ENCODE measurements at regions not wholly inside any gene's neighbourhood (a gene's known extent, or its start where the extent isn't known, plus 50 kb on each side); places are given as distances from the start of the nearest gene placed in this dataset.

DNA sequence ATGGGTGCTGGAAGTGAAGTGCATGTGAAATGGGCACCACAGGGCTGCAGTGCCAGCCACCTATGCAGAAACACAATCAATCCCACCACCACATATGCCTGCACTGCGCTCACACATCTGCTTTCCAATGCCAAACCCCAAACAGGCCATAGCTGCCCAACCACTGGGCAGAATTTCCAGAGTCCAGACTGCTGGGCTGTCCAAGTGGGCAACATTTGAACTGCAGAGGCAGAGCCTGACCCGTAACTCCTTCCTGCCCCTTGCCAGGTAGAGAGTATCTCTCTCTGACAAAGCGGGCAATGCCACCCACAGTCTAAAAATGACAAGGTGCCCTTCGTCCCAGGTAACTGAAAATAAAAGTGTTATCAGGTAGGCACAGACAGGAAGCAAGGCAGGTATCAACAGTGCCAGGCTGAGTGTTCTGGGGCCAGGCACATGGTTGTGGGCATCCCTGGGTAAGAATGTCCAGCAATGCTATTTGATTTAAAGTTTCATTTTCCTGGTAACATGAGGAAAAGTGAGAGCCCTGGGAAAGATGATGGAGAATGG lies 79.5 kb downstream of the FOXA2 start:
- DNase-seq = no peak

GRCh38 chr20:22503577-22503976 lies 80.8 kb downstream of the FOXA2 start:
- no peak for DNase-seq

GRCh38 chr20:22502731-22503191 lies 81.6 kb downstream of the FOXA2 start:
- DNase-seq = no peak

- no peak for DNase-seq
Observed at GRCh38 chr20:22501566-22502344, 82.6 kb downstream of the FOXA2 start.

DNA sequence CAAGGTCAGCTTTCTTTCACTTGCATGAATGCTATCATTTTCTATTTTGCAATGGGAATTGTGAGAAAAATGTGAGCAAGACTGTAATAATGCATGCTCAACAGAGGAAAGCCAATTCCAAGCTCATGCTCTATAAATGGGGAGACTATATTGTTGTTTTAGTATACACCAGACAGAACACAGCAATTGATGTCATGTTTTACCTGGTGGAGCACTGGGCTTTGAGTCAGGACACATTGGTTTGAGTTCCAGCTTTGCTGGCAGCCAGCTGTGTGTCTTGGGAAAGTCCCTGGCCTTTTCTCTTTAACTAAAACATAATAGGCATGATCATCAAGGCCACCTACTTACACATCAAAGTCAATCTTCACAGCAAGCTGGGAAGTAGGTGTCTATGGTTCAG lies 83.3 kb downstream of the FOXA2 start:
- no peak for DNase-seq

DNA sequence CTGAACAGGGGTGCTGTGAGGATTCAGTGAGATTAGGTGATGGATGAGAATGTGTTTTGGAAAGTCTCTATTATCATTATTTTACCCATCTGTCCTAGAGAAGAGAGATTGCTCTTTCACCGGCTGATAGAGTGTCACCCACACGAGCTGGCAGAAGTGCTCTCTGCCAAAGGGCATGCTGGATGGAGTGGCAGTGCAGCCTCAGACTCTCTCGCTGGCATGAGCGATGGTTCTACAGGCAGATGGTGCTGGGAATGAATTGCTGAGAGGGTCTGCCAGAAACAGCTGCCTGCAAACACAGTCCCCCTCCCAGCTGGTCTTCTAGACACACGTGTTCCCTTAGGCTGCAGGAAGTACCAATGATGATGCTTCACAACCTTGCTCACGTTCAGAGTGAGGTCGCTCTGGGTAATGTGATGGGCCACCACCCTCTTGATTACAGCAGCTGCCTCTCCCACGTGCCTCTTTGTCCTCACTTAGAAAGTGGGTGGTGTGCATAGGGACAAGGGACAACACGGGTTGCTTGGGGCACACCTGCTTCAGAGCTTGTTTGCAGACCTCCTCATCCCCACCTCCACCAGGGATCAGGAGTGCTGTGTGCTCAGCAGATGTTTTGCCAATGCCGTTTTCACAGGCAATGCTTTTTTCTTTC lies 84.7 kb downstream of the FOXA2 start:
- DNase-seq = no peak

- DNase-seq = no peak
Observed at GRCh38 chr20:22496817-22497216, 87.6 kb downstream of the FOXA2 start.

- DNase-seq = no peak
Observed at GRCh38 chr20:22495789-22496188, 88.6 kb downstream of the FOXA2 start.

DNA sequence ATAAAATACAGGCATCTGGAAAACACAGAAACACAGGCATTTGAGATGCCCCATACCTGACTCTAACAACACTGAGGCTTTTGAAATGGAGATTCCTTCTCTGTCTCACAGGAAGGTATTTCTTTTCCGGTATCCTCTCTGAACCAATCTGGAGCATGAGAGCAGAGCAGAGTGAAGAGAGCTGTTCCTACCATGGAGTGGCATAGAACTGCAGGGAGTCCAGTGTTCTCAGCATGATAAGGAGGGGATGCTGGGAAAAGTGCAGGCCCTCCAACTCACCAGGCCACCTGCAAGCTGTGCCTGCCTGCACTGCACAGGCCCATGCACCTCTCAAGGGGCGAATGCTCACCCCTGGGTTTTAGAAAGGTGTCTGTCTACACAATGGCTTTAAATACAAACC lies 89.2 kb downstream of the FOXA2 start:
- DNase-seq = no peak

GRCh38 chr20:22492497-22492896 lies 91.9 kb downstream of the FOXA2 start:
- DNase-seq = no peak

DNA sequence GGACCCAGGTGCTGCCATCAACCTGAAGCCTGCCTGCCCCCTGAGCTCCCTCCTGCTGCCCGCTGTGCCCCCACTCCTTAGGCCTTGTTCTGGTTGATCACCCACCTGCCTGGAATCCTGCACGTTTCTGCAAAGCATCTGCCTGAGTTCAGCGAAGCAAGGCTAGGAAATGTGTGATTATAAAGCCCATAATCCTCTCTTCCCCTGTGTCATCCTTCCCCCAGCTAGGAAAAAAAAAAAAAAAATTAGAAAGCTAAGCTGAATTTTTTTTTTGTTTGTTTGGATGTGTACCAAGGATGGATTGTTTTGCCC lies 93.2 kb downstream of the FOXA2 start:
- no peak for DNase-seq

- peak; percentile 3 for DNase-seq
Observed at GRCh38 chr20:22490287-22491193, 93.8 kb downstream of the FOXA2 start.

DNA sequence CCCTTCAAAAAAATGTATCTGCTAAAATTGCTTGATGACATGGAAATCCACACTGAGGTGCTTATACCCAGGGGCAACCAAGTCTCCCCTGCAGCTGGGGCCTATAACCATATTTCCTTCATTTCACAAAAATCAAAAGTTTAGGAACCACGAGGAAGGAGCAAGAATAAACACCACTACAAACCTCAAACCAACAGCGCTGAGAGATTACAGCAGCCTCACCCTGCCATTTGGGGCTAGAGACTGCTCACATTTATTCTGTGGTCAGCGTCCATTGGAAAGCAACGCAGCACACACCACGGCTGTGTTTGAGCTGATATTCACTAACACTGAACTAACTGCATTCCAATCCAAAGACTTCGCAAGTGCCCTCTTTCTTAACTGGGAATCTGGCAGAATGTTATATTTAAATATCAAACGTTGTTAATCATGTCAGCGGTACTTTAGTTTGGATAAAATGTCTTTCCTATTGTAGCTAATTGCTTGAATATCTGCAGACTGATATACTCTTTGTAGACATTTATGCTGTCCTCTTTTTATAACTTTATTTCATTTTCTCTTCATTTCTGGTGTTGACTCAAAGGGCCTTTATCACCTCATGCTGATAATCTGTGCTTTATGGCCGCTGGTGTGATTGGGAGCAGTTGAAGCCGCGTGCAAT lies 94.6 kb downstream of the FOXA2 start:
- DNase-seq = no peak

DNA sequence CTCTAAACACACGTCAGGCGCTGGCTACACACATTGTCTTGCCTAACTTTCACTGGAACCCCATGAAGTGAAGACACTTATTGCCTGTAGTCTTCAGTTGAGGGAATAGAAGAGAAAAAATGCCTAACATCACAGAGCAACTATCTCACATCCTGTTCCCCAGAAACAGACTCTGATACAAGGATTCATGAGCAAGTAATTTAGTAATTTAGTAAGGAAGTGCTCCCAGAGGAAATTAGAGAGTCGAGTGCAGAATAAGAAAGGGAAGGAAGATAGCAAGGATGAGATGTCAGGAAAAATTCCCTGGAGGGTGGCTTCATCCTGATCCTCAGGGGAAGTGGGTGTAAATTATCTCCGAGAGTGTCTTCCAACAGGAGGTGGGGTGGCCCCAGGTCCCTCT lies 104.0 kb downstream of the FOXA2 start:
- no peak for DNase-seq

DNA sequence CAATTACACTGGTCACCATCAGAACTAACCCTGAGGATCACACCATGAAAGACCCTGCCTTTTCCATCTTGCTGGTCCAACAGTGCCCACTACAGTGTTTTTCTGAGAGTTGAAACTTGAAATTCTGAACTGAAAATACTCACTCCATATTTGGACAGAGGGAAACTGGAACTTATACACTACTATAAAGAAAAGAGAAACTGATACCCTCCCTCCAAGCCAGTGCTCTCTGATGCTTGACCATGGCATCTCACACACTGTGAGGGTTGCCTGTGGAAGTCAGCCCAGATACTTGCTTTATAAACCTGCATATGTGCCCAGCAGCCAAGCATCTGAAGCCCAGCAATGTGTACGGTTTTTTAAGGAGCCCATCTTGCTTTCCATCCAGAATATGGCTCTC lies 108.7 kb downstream of the FOXA2 start:
- no peak for DNase-seq

DNA sequence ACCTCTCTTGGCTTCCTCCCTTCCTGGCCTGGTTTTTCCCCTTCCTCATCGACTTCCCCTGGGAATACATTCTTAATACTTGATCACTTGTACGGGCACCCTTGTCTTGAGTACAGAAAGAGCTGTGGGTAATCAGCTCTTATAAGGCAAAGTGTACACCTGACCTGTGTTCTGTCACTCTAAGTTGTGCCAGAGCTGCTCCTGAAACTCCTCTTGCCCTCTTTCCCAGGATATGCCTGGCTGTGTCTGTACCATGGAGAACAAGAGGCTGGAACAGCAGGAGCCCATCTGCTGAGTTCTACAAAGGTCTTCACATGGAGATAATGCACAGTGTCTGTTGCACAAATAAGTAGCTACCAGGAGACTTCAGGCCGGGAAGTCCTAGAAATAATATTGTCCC lies 110.1 kb downstream of the FOXA2 start:
- DNase-seq = no peak

DNA sequence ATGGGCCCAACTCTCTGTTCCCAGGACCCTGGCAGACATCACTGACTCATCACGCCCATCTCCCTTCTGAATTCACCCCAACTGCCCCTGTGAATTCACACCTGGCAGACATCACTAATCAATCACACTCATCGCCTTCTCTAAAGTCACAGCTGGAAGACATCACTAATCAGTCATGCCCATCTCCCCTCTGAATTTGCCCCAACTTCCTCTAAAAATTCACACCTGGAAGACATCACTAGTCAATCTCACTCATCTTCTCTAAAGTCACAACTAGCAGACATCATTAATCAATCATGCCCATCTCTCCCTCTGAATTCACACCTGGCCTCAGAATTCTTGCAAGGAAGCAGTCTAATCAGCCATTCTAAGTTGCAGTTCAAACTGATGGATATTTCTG lies 111.1 kb downstream of the FOXA2 start:
- DNase-seq = no peak

DNA sequence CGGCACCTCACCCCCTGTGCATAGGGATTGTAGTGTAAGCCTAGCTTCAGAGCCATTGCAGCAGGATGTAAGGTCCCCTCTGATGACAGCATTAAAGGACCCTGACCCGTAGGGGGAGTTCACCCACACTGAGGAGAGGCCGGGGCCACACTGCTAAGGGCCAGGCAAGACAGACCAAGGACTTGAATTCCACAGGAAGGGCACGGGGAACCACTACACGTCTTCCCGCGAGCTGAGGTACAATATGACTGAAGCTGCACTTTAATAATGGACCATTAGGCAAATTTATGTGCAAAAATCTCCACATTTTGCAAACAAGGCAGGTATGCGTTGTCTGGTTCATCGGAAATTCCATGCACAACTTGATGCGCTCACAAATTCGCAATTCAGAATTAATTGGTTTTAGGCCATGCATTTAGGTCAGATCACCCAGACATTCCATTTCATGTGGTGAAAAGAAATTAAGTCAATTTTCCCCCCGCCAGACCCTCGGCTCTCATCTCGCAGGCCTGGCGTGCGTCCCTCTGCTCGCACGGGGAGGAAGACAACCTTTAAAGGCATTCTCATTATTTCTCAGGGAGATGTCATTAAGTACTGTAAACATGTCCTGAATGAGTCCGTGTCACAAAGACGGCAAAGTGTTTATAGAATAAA lies 111.8 kb downstream of the FOXA2 start:
- no peak for DNase-seq

DNA sequence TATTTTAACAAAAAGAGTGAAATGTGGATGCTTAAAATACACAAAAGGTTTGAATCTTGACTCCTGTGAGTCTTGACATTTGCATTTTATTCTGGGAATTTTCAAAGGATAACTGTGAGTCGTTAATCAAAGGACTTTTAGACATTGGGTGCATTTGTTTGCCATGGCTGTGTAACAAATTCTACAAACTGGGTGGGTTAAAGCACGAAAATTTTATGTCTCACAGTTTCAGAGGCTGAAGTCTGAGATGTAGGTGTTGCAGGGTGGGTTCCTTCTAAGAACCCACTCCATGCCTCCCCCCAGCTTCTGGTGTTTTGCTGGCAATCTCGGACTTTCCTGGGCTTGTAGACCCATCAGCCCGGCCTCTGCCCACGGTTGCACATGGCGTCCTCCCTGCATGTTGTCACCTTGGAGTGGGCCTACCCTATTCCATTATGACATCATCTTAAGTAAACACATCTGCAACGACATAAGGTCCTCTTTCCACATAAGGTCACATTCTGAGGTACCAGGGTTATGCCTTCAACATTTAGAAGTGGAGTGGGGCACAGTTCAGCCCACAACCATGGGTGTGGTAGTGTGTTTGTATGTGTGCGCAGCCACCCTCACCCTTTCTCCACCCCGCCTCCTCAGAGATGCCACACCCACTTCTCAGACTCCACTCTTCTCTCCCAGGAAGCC lies 113.1 kb downstream of the FOXA2 start:
- no peak for DNase-seq

GRCh38 chr20:22470620-22471026 lies 113.7 kb downstream of the FOXA2 start:
- DNase-seq = no peak

DNA sequence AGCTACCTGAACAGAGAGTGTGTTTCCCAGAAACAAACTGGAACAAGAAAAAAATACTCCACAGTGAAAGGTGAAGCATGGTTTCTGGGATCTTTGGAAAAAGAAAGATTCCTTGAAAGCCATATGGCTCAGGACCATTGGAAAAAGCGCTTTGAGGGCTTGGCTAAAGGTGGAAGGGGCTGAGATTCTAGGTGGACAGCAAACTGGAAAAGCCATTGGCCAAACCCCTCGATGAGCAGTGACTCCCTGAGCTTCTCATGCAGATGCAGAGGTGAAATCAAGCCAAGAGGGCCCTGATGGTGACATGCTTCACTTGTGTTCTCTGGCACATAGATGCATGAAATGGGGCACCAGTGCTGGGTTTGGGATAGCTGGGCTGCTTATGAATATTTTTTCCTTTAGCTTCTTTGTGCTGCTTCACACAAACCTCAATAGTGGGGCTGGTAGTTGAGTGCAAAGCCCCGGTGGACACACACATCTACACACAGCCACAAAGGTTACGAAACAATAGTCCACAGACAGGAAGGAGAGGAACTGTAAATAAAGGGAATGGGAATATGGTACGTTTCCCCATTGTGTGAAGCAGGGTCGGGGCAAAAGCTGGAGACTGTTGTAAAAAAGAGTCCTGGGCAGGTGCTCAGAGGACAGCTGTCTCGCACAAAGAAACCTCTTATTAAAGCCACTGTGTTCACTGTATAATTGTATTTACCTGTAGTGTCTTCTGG lies 117.8 kb downstream of the FOXA2 start:
- no peak for DNase-seq
